ENCODE measurements at regions not wholly inside any gene's neighbourhood (a gene's known extent, or its start where the extent isn't known, plus 50 kb on each side); places are given as distances from the start of the nearest gene placed in this dataset.

- Histone ChIP-seq H3K18ac (ENCODE audit: low read depth in 1 of 2, low read length in 2 of 2) (no peak overlapping the region), H3K4me3 (ENCODE audit: insufficient read depth in 1 of 2, low read depth in 1 of 2, low read length in 2 of 2) (no peak overlapping the region), H2BK120ac (ENCODE audit: low read depth, low read length) (no peak overlapping the region), H2AK5ac (ENCODE audit: low read length, severe bottlenecking) (no peak overlapping the region), H3K9ac (ENCODE audit: low read length) (no peak overlapping the region), H3K27ac (ENCODE audit: low read length, poor library complexity, severe bottlenecking) (no peak overlapping the region), H3K27me3 (ENCODE audit: control insufficient read depth in 1 of 2, insufficient read depth in 1 of 2, low read length in 2 of 2) (no peaks in the 10 kb centered on the region), H3K36me3 (ENCODE audit: control insufficient read depth in 1 of 2, insufficient read depth in 2 of 2, low read depth in 1 of 2, low read length in 2 of 2) (no peaks in the 10 kb centered on the region), H2BK12ac (ENCODE audit: low read length in 2 of 2) (no peak overlapping the region), H3K4me1 (ENCODE audit: control insufficient read depth, insufficient read depth, low read depth, low read length) (no peaks in the 10 kb centered on the region), H4K91ac (ENCODE audit: low read length) (no peak overlapping the region), H3K4me2 (ENCODE audit: low read length, poor library complexity, severe bottlenecking) (no peak overlapping the region), H3K9me3 (ENCODE audit: control insufficient read depth, low read length) (no peaks in the 10 kb centered on the region), H3K14ac (ENCODE audit: low read length in 2 of 2) (no peak overlapping the region), H3K4ac (ENCODE audit: low read depth in 1 of 2, low read length in 2 of 2) (no peak overlapping the region), H2BK5ac (ENCODE audit: low read depth, low read length, poor library complexity, severe bottlenecking) (no peak overlapping the region), H3K79me1 (replicated peaks; ENCODE audit: low read length, poor library complexity, severe bottlenecking) (no peaks in the 10 kb centered on the region), H2AFZ (ENCODE audit: low read depth, low read length) (no peak overlapping the region), H3K23ac (ENCODE audit: low read length in 2 of 2) (no peak overlapping the region), H4K8ac (ENCODE audit: low read length) (no peak overlapping the region), H2BK15ac (ENCODE audit: low read depth, poor library complexity, severe bottlenecking) (no peak overlapping the region)
- 80% methylated on average over 2 of the region's 3 CpGs for WGBS
- no peak for DNase-seq
These were observed 615.7 kb upstream of the ARRDC3 start for GRCh38 chr5:91998774-91999173.

- 57% methylated on average over 1 of the region's 1 CpG for WGBS
- H3K9me3 ChIP-seq (ENCODE audit: control insufficient read depth, low read length), result no peaks in the 10 kb centered on the region
- no peak overlapping the region for H3K4me2 ChIP-seq (ENCODE audit: low read length, poor library complexity, severe bottlenecking)
- no peaks in the 10 kb centered on the region for H3K36me3 ChIP-seq (ENCODE audit: control insufficient read depth in 1 of 2, insufficient read depth in 2 of 2, low read depth in 1 of 2, low read length in 2 of 2)
- H2BK5ac ChIP-seq (ENCODE audit: low read depth, low read length, poor library complexity, severe bottlenecking), result no peak overlapping the region
- H2AFZ ChIP-seq (ENCODE audit: low read depth, low read length), result no peak overlapping the region
- no peak overlapping the region for H2BK15ac ChIP-seq (ENCODE audit: low read depth, poor library complexity, severe bottlenecking)
- no peaks in the 10 kb centered on the region for H3K4me1 ChIP-seq (ENCODE audit: control insufficient read depth, insufficient read depth, low read depth, low read length)
- H3K27me3 ChIP-seq (ENCODE audit: control insufficient read depth in 1 of 2, insufficient read depth in 1 of 2, low read length in 2 of 2), result no peaks in the 10 kb centered on the region
- H3K23ac ChIP-seq (ENCODE audit: low read length in 2 of 2), result no peak overlapping the region
- no peak overlapping the region for H2AK5ac ChIP-seq (ENCODE audit: low read length, severe bottlenecking)
- no peaks in the 10 kb centered on the region for H3K79me1 ChIP-seq (replicated peaks; ENCODE audit: low read length, poor library complexity, severe bottlenecking)
- no peak overlapping the region for H4K8ac ChIP-seq (ENCODE audit: low read length)
- H3K27ac ChIP-seq (ENCODE audit: low read length, poor library complexity, severe bottlenecking), result no peak overlapping the region
- no peak overlapping the region for H2BK12ac ChIP-seq (ENCODE audit: low read length in 2 of 2)
- H2BK120ac ChIP-seq (ENCODE audit: low read depth, low read length), result no peak overlapping the region
- no peak for DNase-seq
- H4K91ac ChIP-seq (ENCODE audit: low read length), result no peak overlapping the region
- H3K4me3 ChIP-seq (ENCODE audit: insufficient read depth in 1 of 2, low read depth in 1 of 2, low read length in 2 of 2), result no peak overlapping the region
- H3K4ac ChIP-seq (ENCODE audit: low read depth in 1 of 2, low read length in 2 of 2), result no peak overlapping the region
- H3K14ac ChIP-seq (ENCODE audit: low read length in 2 of 2), result no peak overlapping the region
- H3K9ac ChIP-seq (ENCODE audit: low read length), result no peak overlapping the region
- no peak overlapping the region for H3K18ac ChIP-seq (ENCODE audit: low read depth in 1 of 2, low read length in 2 of 2)
These were observed 600.8 kb upstream of the ARRDC3 start for GRCh38 chr5:91983869-91984268.

DNA sequence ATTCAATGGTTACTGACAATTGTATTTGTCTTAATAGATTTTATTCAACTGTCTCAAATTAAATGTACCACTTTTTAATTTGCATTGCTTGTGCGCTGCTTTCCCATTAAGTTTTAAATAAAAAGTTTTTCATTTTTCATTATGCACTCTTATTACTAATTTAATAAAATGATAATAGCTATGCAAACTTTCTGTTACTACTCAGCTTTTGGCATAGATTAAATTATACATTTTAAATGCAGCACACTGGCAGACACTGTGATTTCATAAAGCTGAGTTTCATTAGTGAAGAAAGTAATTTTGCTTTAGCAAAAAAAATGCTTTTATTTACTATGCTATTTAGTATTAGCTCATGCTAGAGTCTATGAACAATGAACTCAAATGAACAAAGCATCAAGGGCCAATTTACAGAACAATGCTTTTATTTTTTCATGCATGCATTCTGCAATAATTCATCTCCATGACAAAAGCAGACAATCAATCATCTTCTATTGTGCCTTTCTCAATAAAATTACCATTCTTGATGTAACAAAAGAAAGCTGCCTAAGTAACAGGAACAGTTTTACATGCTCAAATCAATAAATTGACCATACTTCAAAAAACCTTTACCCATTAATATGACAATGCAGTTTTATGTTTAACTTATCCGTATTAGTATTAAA lies 595.2 kb upstream of the ARRDC3 start:
- Histone ChIP-seq H2BK120ac (ENCODE audit: low read depth, low read length) (no peak overlapping the region), H4K8ac (ENCODE audit: low read length) (no peak overlapping the region), H2AFZ (ENCODE audit: low read depth, low read length) (no peak overlapping the region), H3K4me1 (ENCODE audit: control insufficient read depth, insufficient read depth, low read depth, low read length) (no peaks in the 10 kb centered on the region), H3K4ac (ENCODE audit: low read depth in 1 of 2, low read length in 2 of 2) (no peak overlapping the region), H3K36me3 (ENCODE audit: control insufficient read depth in 1 of 2, insufficient read depth in 2 of 2, low read depth in 1 of 2, low read length in 2 of 2) (no peaks in the 10 kb centered on the region), H3K27ac (ENCODE audit: low read length, poor library complexity, severe bottlenecking) (no peak overlapping the region), H3K18ac (ENCODE audit: low read depth in 1 of 2, low read length in 2 of 2) (no peak overlapping the region), H3K27me3 (ENCODE audit: control insufficient read depth in 1 of 2, insufficient read depth in 1 of 2, low read length in 2 of 2) (no peaks in the 10 kb centered on the region), H4K91ac (ENCODE audit: low read length) (no peak overlapping the region), H3K4me2 (ENCODE audit: low read length, poor library complexity, severe bottlenecking) (no peak overlapping the region), H3K79me1 (replicated peaks; ENCODE audit: low read length, poor library complexity, severe bottlenecking) (no peaks in the 10 kb centered on the region), H3K14ac (ENCODE audit: low read length in 2 of 2) (no peak overlapping the region), H2BK15ac (ENCODE audit: low read depth, poor library complexity, severe bottlenecking) (no peak overlapping the region), H3K9ac (ENCODE audit: low read length) (no peak overlapping the region), H2AK5ac (ENCODE audit: low read length, severe bottlenecking) (no peak overlapping the region), H2BK5ac (ENCODE audit: low read depth, low read length, poor library complexity, severe bottlenecking) (no peak overlapping the region), H3K9me3 (ENCODE audit: control insufficient read depth, low read length) (no peaks in the 10 kb centered on the region), H3K23ac (ENCODE audit: low read length in 2 of 2) (no peak overlapping the region), H3K4me3 (ENCODE audit: insufficient read depth in 1 of 2, low read depth in 1 of 2, low read length in 2 of 2) (no peak overlapping the region), H2BK12ac (ENCODE audit: low read length in 2 of 2) (no peak overlapping the region)
- WGBS, result no CpG with 5 or more reads among the region's 2 CpGs
- no peak for DNase-seq

- Histone ChIP-seq H3K27me3 (ENCODE audit: control insufficient read depth in 1 of 2, insufficient read depth in 1 of 2, low read length in 2 of 2) (no peaks in the 10 kb centered on the region), H3K4ac (ENCODE audit: low read depth in 1 of 2, low read length in 2 of 2) (no peak overlapping the region), H3K4me2 (ENCODE audit: low read length, poor library complexity, severe bottlenecking) (no peak overlapping the region)
These were observed 594.5 kb upstream of the ARRDC3 start for GRCh38 chr5:91977579-91977978.

More at GRCh38 chr5:91977579-91977978, 594.5 kb upstream of the ARRDC3 start:
- no peak overlapping the region for H2BK12ac ChIP-seq (ENCODE audit: low read length in 2 of 2)
- no peaks in the 10 kb centered on the region for H3K4me1 ChIP-seq (ENCODE audit: control insufficient read depth, insufficient read depth, low read depth, low read length)
- no peak overlapping the region for H4K91ac ChIP-seq (ENCODE audit: low read length)
- no peak overlapping the region for H2AFZ ChIP-seq (ENCODE audit: low read depth, low read length)
- no peak overlapping the region for H2BK15ac ChIP-seq (ENCODE audit: low read depth, poor library complexity, severe bottlenecking)
- no peak for DNase-seq
- H3K23ac ChIP-seq (ENCODE audit: low read length in 2 of 2), result no peak overlapping the region
- H3K36me3 ChIP-seq (ENCODE audit: control insufficient read depth in 1 of 2, insufficient read depth in 2 of 2, low read depth in 1 of 2, low read length in 2 of 2), result no peaks in the 10 kb centered on the region
- no peak overlapping the region for H3K9ac ChIP-seq (ENCODE audit: low read length)
- H2BK5ac ChIP-seq (ENCODE audit: low read depth, low read length, poor library complexity, severe bottlenecking), result no peak overlapping the region
- no peak overlapping the region for H3K14ac ChIP-seq (ENCODE audit: low read length in 2 of 2)
- no peak overlapping the region for H4K8ac ChIP-seq (ENCODE audit: low read length)
- no peak overlapping the region for H3K4me3 ChIP-seq (ENCODE audit: insufficient read depth in 1 of 2, low read depth in 1 of 2, low read length in 2 of 2)
- no peak overlapping the region for H2AK5ac ChIP-seq (ENCODE audit: low read length, severe bottlenecking)
- H3K27ac ChIP-seq (ENCODE audit: low read length, poor library complexity, severe bottlenecking), result no peak overlapping the region
- no peak overlapping the region for H2BK120ac ChIP-seq (ENCODE audit: low read depth, low read length)
- H3K79me1 ChIP-seq (replicated peaks; ENCODE audit: low read length, poor library complexity, severe bottlenecking), result no peaks in the 10 kb centered on the region
- no peaks in the 10 kb centered on the region for H3K9me3 ChIP-seq (ENCODE audit: control insufficient read depth, low read length)
- H3K18ac ChIP-seq (ENCODE audit: low read depth in 1 of 2, low read length in 2 of 2), result no peak overlapping the region
